Mesothelial cell of epicardium (in vitro differentiated cells): ENCODE measurements at regions not wholly inside any gene's neighbourhood (a gene's known extent, or its start where the extent isn't known, plus 50 kb on each side); places are given as distances from the start of the nearest gene placed in this dataset.

Source experiments
- DNase-seq, 2 experiments: peaks; one replicate each; pipeline ENCODE4 v3.0.0; 2021; ENCODE audit warnings: low spot score in 2 of 2; ENCODE audit not compliant: unreplicated experiment in 2 of 2
- H3K27ac Mint-ChIP-seq: 2 replicates; pipeline ENCODE4 v1.8.0; 2021; ENCODE audit warnings: mixed read lengths
- H3K27me3 Mint-ChIP-seq: 2 replicates; pipeline ENCODE4 v1.8.0; 2021; ENCODE audit warnings: low read depth, mixed read lengths
- H3K36me3 Mint-ChIP-seq: 2 replicates; pipeline ENCODE4 v1.8.0; 2021; ENCODE audit warnings: mixed read lengths
- H3K4me1 Mint-ChIP-seq: 2 replicates; pipeline ENCODE4 v1.8.0; 2021; ENCODE audit warnings: mixed read lengths
- H3K4me3 Mint-ChIP-seq: 2 replicates; pipeline ENCODE4 v1.8.0; 2021; ENCODE audit warnings: mild to moderate bottlenecking, moderate library complexity, mixed read lengths
- H3K9me3 Mint-ChIP-seq: 2 replicates; pipeline ENCODE4 v1.8.0; 2021; ENCODE audit warnings: mixed read lengths
- TF ChIP-seq, protein P1 (sequence below): fragments of 200-600 bp; sonication (generic); IDR thresholded peaks from one replicate; pipeline ENCODE4 v1.5.0; 2021; ENCODE audit warnings: antibody characterized with exemption; ENCODE audit not compliant: unreplicated experiment

DNA sequence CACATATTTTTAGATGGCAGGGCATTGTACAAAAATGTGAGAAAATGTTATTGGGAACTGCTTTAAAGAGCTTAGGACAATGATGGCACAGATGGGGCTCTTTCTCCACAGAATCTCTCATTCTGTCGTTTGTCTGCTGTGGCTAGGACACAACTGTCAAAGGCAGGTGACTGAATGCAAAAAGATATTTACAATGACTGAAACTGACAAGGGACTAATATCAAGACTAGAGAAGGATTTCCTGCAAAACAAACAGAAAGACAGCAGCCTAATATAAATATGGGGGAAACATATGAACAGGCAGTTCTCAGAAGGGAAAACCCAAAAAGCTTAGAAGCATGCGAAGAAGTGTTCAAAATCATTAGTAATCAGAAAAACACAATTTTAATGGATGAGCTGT lies 177.5 kb upstream of the AFF2 start:
- H3K27me3 Mint-ChIP-seq: no peaks in the 10 kb centered on the region
- peaks cover 23% of the 10 kb centered on the region for H3K9me3 Mint-ChIP-seq
- H3K4me1 Mint-ChIP-seq: no peaks in the 10 kb centered on the region
- TF ChIP-seq, protein P1, sequence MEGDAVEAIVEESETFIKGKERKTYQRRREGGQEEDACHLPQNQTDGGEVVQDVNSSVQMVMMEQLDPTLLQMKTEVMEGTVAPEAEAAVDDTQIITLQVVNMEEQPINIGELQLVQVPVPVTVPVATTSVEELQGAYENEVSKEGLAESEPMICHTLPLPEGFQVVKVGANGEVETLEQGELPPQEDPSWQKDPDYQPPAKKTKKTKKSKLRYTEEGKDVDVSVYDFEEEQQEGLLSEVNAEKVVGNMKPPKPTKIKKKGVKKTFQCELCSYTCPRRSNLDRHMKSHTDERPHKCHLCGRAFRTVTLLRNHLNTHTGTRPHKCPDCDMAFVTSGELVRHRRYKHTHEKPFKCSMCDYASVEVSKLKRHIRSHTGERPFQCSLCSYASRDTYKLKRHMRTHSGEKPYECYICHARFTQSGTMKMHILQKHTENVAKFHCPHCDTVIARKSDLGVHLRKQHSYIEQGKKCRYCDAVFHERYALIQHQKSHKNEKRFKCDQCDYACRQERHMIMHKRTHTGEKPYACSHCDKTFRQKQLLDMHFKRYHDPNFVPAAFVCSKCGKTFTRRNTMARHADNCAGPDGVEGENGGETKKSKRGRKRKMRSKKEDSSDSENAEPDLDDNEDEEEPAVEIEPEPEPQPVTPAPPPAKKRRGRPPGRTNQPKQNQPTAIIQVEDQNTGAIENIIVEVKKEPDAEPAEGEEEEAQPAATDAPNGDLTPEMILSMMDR: no peak
- no peaks in the 10 kb centered on the region for H3K36me3 Mint-ChIP-seq
- H3K27ac Mint-ChIP-seq: no peak overlapping the region
- no peak for DNase-seq
- H3K4me3 Mint-ChIP-seq: no peak overlapping the region

DNA sequence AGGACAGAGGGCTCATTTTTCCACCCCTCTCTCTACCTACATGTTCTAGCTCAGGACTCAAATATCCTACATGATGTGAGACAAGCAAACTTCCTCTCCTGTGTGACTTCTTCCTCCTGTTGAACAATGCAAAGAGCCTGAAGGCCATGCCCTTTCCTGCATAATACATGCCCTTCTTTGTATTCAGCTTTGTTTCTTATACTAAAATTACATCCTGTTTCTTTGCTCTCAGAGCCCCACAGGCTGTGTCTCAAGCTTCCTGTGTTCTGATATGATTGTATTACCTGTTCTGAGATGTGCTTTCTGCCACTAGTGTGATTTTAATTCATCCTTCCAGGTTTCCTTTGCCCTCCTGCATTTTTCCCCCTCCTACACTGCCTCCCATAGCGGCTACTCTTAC lies 166.4 kb upstream of the AFF2 start:
- TF ChIP-seq, protein P1: no peak
- Mint-ChIP-seq H3K4me1 (no peaks in the 10 kb centered on the region), H3K4me3 (no peak overlapping the region), H3K27ac (no peak overlapping the region), H3K27me3 (no peaks in the 10 kb centered on the region), H3K36me3 (no peaks in the 10 kb centered on the region), H3K9me3 (peaks cover 35% of the 10 kb centered on the region)
- DNase-seq: no peak

DNA sequence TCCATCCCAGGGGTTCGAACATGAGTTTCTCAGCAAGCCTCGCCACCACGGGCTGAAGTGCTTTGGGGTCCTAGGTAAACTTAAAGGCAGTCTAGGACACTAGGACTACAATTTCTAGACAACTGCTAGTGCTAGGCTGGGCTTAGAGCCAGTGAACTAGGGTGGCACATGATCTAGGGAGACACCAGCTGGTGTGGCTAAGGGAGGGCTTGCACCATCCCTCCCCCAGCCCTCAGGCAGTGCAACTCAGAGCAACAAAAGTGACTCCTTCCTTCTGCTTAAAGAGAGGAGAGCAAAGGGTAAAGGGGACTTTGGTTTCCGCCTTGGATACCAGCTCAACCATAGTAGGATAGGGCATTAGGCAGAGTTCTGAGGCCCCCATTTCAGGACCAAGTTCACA lies 162.5 kb upstream of the AFF2 start:
- Mint-ChIP-seq H3K9me3 (peaks cover 54% of the 10 kb centered on the region), H3K4me1 (no peaks in the 10 kb centered on the region), H3K27me3 (no peaks in the 10 kb centered on the region), H3K4me3 (no peak overlapping the region), H3K27ac (no peak overlapping the region), H3K36me3 (no peaks in the 10 kb centered on the region)
- DNase-seq: no peak
- TF ChIP-seq, protein P1: no peak

DNA sequence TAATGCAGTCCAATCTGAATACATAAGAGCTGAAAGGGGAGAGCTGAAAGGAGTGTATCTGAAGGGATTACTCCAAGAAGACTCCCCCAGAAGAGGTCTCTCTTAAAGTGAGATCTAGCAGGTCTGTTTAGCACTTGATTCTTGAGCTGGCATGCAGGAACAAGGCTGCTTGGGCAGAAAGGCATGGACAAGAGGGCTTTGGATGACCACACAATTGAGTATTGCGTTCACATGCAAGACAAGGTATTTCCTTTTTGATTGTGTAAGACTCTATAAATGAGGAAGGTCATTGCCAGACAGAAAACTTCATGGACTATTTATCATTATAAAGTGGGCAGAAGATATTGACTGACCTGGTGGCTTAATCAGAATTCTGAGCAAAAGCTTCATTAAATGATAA lies 145.5 kb upstream of the AFF2 start:
- Mint-ChIP-seq H3K4me1 (no peaks in the 10 kb centered on the region), H3K9me3 (peaks cover 39% of the 10 kb centered on the region), H3K4me3 (no peak overlapping the region), H3K36me3 (no peaks in the 10 kb centered on the region), H3K27me3 (no peaks in the 10 kb centered on the region), H3K27ac (no peak overlapping the region)
- no peak for DNase-seq
- TF ChIP-seq, protein P1: no peak

DNA sequence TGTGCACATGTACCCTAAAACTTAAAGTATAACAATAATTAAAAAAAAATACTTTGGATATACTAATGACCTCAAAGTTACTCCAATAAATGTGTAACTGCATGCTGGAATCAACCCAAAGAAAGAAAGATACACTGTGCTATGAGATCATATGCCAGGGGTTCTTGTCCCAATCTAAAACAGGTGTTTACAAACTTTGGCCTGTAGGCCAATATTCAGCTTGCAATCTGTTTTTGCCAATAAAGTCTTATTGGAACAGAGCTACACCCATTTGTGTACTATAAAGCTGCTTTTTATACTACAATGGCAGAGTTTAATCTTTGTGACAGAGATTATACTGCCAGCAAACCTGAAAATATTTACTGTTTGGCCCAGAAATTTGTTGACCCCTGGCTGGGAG lies 138.8 kb upstream of the AFF2 start:
- Mint-ChIP-seq H3K27me3 (no peaks in the 10 kb centered on the region), H3K9me3 (peaks cover 20% of the 10 kb centered on the region), H3K27ac (no peak overlapping the region), H3K4me1 (no peaks in the 10 kb centered on the region), H3K36me3 (no peaks in the 10 kb centered on the region), H3K4me3 (no peak overlapping the region)
- TF ChIP-seq, protein P1: no peak
- no peak for DNase-seq
